Erythroblast (primary cell): ENCODE measurements at regions not wholly inside any gene's neighbourhood (a gene's known extent, or its start where the extent isn't known, plus 50 kb on each side); places are given as distances from the start of the nearest gene placed in this dataset.

Experiments
- GATA1 ChIP-seq: IDR thresholded peaks from 2 replicates; pipeline ENCODE4 v1.6.1; 2011; ENCODE audit warnings: low read depth, mild to moderate bottlenecking, control low read depth, low read length, moderate library complexity
- POLR2A ChIP-seq: IDR thresholded peaks from 2 replicates; pipeline ENCODE4 v1.6.1; 2011; ENCODE audit warnings: mild to moderate bottlenecking, low read length

GRCh38 chr17:65433157-65433556 lies 128.3 kb downstream of the AXIN2 start:
- TF ChIP-seq POLR2A (no peak), GATA1 (no peak)
